ENCODE measurements at regions not wholly inside any gene's neighbourhood (a gene's known extent, or its start where the extent isn't known, plus 50 kb on each side); places are given as distances from the start of the nearest gene placed in this dataset.

GRCh38 chr1:69139007-69139406, 428.7 kb upstream of the LRRC7 start:
- H3K27ac ChIP-seq: no peak overlapping the region
- H3K9me3 ChIP-seq: no peaks in the 10 kb centered on the region
- TF ChIP-seq POLR2A (IDR thresholded peaks at IDR 0.05): no peak
- TF ChIP-seq CTCF (IDR thresholded peaks at IDR 0.05 in 4 of 5, conservative IDR thresholded peaks at IDR 0.05 in 1 of 5): no peak
- intact Hi-C loops (cut with DNase I; ENCODE audit: low total_unique reads) (no loop called here), in situ Hi-C loops (cut with MboI; ENCODE audit: low sequenced_read_pairs in 4 of 4) (no loop called here)
- DNase-seq (no peak), ATAC-seq (no peak)
- no peaks in the 10 kb centered on the region for H3K36me3 ChIP-seq
- H3K27me3 ChIP-seq: no peaks in the 10 kb centered on the region
- no peaks in the 10 kb centered on the region for H3K4me1 ChIP-seq
- H3K4me3 ChIP-seq: no peak overlapping the region

GRCh38 chr1:69146303-69146702, 421.4 kb upstream of the LRRC7 start:
- H3K27ac ChIP-seq: no peak overlapping the region
- H3K4me3 ChIP-seq: no peak overlapping the region
- ATAC-seq: no peak
- TF ChIP-seq CTCF (IDR thresholded peaks at IDR 0.05 in 4 of 5, conservative IDR thresholded peaks at IDR 0.05 in 1 of 5) (no peak), POLR2A (IDR thresholded peaks at IDR 0.05) (no peak)
- no peaks in the 10 kb centered on the region for H3K27me3 ChIP-seq
- H3K9me3 ChIP-seq: no peaks in the 10 kb centered on the region
- no peaks in the 10 kb centered on the region for H3K36me3 ChIP-seq
- in situ Hi-C loops (cut with MboI; ENCODE audit: low sequenced_read_pairs in 4 of 4): no loop called here
- H3K4me1 ChIP-seq: no peaks in the 10 kb centered on the region
- intact Hi-C loops (cut with DNase I; ENCODE audit: low total_unique reads): no loop called here
- no peak for DNase-seq

GRCh38 chr1:69148731-69149130, 419.0 kb upstream of the LRRC7 start:
- no peak for TF ChIP-seq CTCF (IDR thresholded peaks at IDR 0.05 in 4 of 5, conservative IDR thresholded peaks at IDR 0.05 in 1 of 5)
- no peak for TF ChIP-seq POLR2A (IDR thresholded peaks at IDR 0.05)
- no peak overlapping the region for H3K27ac ChIP-seq
- H3K36me3 ChIP-seq: no peaks in the 10 kb centered on the region
- in situ Hi-C loops (cut with MboI; ENCODE audit: low sequenced_read_pairs in 4 of 4) (no loop called here), intact Hi-C loops (cut with DNase I; ENCODE audit: low total_unique reads) (no loop called here)
- DNase-seq: no peak
- no peaks in the 10 kb centered on the region for H3K9me3 ChIP-seq
- no peaks in the 10 kb centered on the region for H3K4me1 ChIP-seq
- H3K4me3 ChIP-seq: no peak overlapping the region
- no peak for ATAC-seq
- no peaks in the 10 kb centered on the region for H3K27me3 ChIP-seq

GRCh38 chr1:69157046-69157756, 410.5 kb upstream of the LRRC7 start:
- ATAC-seq (no peak), DNase-seq (no peak)
- no peak for TF ChIP-seq CTCF (IDR thresholded peaks at IDR 0.05 in 4 of 5, conservative IDR thresholded peaks at IDR 0.05 in 1 of 5)
- TF ChIP-seq POLR2A (IDR thresholded peaks at IDR 0.05): no peak
- Histone ChIP-seq H3K4me1 (no peaks in the 10 kb centered on the region), H3K27ac (no peak overlapping the region), H3K9me3 (no peaks in the 10 kb centered on the region), H3K4me3 (no peak overlapping the region), H3K36me3 (no peaks in the 10 kb centered on the region), H3K27me3 (no peaks in the 10 kb centered on the region)
- intact Hi-C loops (cut with DNase I; ENCODE audit: low total_unique reads): no loop called here
- in situ Hi-C loops (cut with MboI; ENCODE audit: low sequenced_read_pairs in 4 of 4): loop anchor here in 1 of 4 donors (10.0 kb wide), 1 partner anchor 58 kb away; no protein-coding TSS in a partner anchor

GRCh38 chr1:69163241-69163640, 404.5 kb upstream of the LRRC7 start:
- Histone ChIP-seq H3K4me3 (no peak overlapping the region), H3K27ac (no peak overlapping the region), H3K27me3 (no peaks in the 10 kb centered on the region), H3K36me3 (no peaks in the 10 kb centered on the region), H3K4me1 (no peaks in the 10 kb centered on the region), H3K9me3 (no peaks in the 10 kb centered on the region)
- TF ChIP-seq POLR2A (IDR thresholded peaks at IDR 0.05) (no peak), CTCF (IDR thresholded peaks at IDR 0.05 in 4 of 5, conservative IDR thresholded peaks at IDR 0.05 in 1 of 5) (no peak)
- DNase-seq: no peak
- in situ Hi-C loops (cut with MboI; ENCODE audit: low sequenced_read_pairs in 4 of 4) (no loop called here), intact Hi-C loops (cut with DNase I; ENCODE audit: low total_unique reads) (no loop called here)
- ATAC-seq: no peak

Measured in gastrocnemius medialis (tissue), 4 donors.